ENCODE measurements at regions not wholly inside any gene's neighbourhood (a gene's known extent, or its start where the extent isn't known, plus 50 kb on each side); places are given as distances from the start of the nearest gene placed in this dataset.
"Not testable (repeated sequence)": the region's sequence is repeated elsewhere in the genome, so short reads cannot be mapped to it uniquely, and the experiment has no call there.

- Histone ChIP-seq H2AFZ (ENCODE audit: low read depth, low read length) (no peak overlapping the region), H3K27me3 (ENCODE audit: insufficient read depth, low read length) (no peaks in the 10 kb centered on the region), H3K36me3 (ENCODE audit: insufficient read depth, low read length) (no peaks in the 10 kb centered on the region), H3K4me3 (ENCODE audit: insufficient read depth, low read depth, low read length) (no peak overlapping the region), H3K9me3 (ENCODE audit: insufficient read depth, low read depth, low read length) (no peaks in the 10 kb centered on the region), H3K4me2 (ENCODE audit: low read length) (no peak overlapping the region), H3K79me2 (ENCODE audit: insufficient read depth, low read length) (no peaks in the 10 kb centered on the region), H3K27ac (ENCODE audit: low read depth, low read length) (no peak overlapping the region), H4K20me1 (ENCODE audit: insufficient read depth, low read length) (no peaks in the 10 kb centered on the region), H3K9ac (ENCODE audit: low read length) (no peak overlapping the region), H3K4me1 (ENCODE audit: insufficient read depth, low read length) (no peaks in the 10 kb centered on the region)
- Mint-ChIP-seq H3K9me3 (ENCODE audit: unreplicated experiment) (no peaks in the 10 kb centered on the region), H3K27ac (ENCODE audit: unreplicated experiment) (no peak overlapping the region), H3K4me3 (ENCODE audit: unreplicated experiment) (no peak overlapping the region), H3K4me1 (ENCODE audit: low read depth, unreplicated experiment) (no peaks in the 10 kb centered on the region), H3K36me3 (ENCODE audit: low read depth, unreplicated experiment) (no peaks in the 10 kb centered on the region), H3K27me3 (ENCODE audit: low read depth, unreplicated experiment) (no peaks in the 10 kb centered on the region)
- FAIRE-seq = no peak
- TF ChIP-seq EZH2 (IDR thresholded peaks at IDR 0.05; ENCODE audit: insufficient read depth, low read length) = no peak
- no peak for TF ChIP-seq CTCF (IDR thresholded peaks at IDR 0.05; ENCODE audit: insufficient read depth, low read depth, low read length)
- no peak for DNase-seq (ENCODE audit: low read depth)
Measured at GRCh38 chr3:94811836-94812235, 749.0 kb downstream of the NSUN3 start.

- no peak overlapping the region for H2AFZ ChIP-seq (ENCODE audit: low read depth, low read length)
- H3K9me3 ChIP-seq (ENCODE audit: insufficient read depth, low read depth, low read length) = no peaks in the 10 kb centered on the region
- no peak overlapping the region for H3K4me3 ChIP-seq (ENCODE audit: insufficient read depth, low read depth, low read length)
- no peak overlapping the region for H3K27ac Mint-ChIP-seq (ENCODE audit: unreplicated experiment)
- H3K9ac ChIP-seq (ENCODE audit: low read length) = no peak overlapping the region
- H3K9me3 Mint-ChIP-seq (ENCODE audit: unreplicated experiment) = no peaks in the 10 kb centered on the region
- no peaks in the 10 kb centered on the region for H3K36me3 ChIP-seq (ENCODE audit: insufficient read depth, low read length)
- no peak overlapping the region for H3K27ac ChIP-seq (ENCODE audit: low read depth, low read length)
- TF ChIP-seq CTCF (IDR thresholded peaks at IDR 0.05; ENCODE audit: insufficient read depth, low read depth, low read length) (no peak), EZH2 (IDR thresholded peaks at IDR 0.05; ENCODE audit: insufficient read depth, low read length) (no peak)
- H3K27me3 ChIP-seq (ENCODE audit: insufficient read depth, low read length) = no peaks in the 10 kb centered on the region
- no peaks in the 10 kb centered on the region for H3K36me3 Mint-ChIP-seq (ENCODE audit: low read depth, unreplicated experiment)
- H3K4me1 ChIP-seq (ENCODE audit: insufficient read depth, low read length) = no peaks in the 10 kb centered on the region
- no peak overlapping the region for H3K4me3 Mint-ChIP-seq (ENCODE audit: unreplicated experiment)
- DNase-seq (ENCODE audit: low read depth) = no peak
- no peaks in the 10 kb centered on the region for H3K79me2 ChIP-seq (ENCODE audit: insufficient read depth, low read length)
- no peak for FAIRE-seq
- no peaks in the 10 kb centered on the region for H3K4me1 Mint-ChIP-seq (ENCODE audit: low read depth, unreplicated experiment)
- no peaks in the 10 kb centered on the region for H3K27me3 Mint-ChIP-seq (ENCODE audit: low read depth, unreplicated experiment)
- no peak overlapping the region for H3K4me2 ChIP-seq (ENCODE audit: low read length)
- no peaks in the 10 kb centered on the region for H4K20me1 ChIP-seq (ENCODE audit: insufficient read depth, low read length)
Measured at GRCh38 chr3:94821241-94821640, 758.4 kb downstream of the NSUN3 start.

- H3K27ac ChIP-seq (ENCODE audit: low read depth, low read length) = no peak overlapping the region
- no peaks in the 10 kb centered on the region for H3K9me3 Mint-ChIP-seq (ENCODE audit: unreplicated experiment)
- no peaks in the 10 kb centered on the region for H3K27me3 ChIP-seq (ENCODE audit: insufficient read depth, low read length)
- H3K4me2 ChIP-seq (ENCODE audit: low read length) = no peak overlapping the region
- no peak overlapping the region for H3K4me3 Mint-ChIP-seq (ENCODE audit: unreplicated experiment)
- no peak overlapping the region for H3K4me3 ChIP-seq (ENCODE audit: insufficient read depth, low read depth, low read length)
- H3K4me1 ChIP-seq (ENCODE audit: insufficient read depth, low read length) = no peaks in the 10 kb centered on the region
- no peaks in the 10 kb centered on the region for H3K36me3 ChIP-seq (ENCODE audit: insufficient read depth, low read length)
- TF ChIP-seq CTCF (IDR thresholded peaks at IDR 0.05; ENCODE audit: insufficient read depth, low read depth, low read length) = no peak
- no peak for TF ChIP-seq EZH2 (IDR thresholded peaks at IDR 0.05; ENCODE audit: insufficient read depth, low read length)
- H3K79me2 ChIP-seq (ENCODE audit: insufficient read depth, low read length) = no peaks in the 10 kb centered on the region
- no peaks in the 10 kb centered on the region for H3K27me3 Mint-ChIP-seq (ENCODE audit: low read depth, unreplicated experiment)
- H3K9me3 ChIP-seq (ENCODE audit: insufficient read depth, low read depth, low read length) = no peaks in the 10 kb centered on the region
- H2AFZ ChIP-seq (ENCODE audit: low read depth, low read length) = no peak overlapping the region
- no peaks in the 10 kb centered on the region for H3K36me3 Mint-ChIP-seq (ENCODE audit: low read depth, unreplicated experiment)
- H3K4me1 Mint-ChIP-seq (ENCODE audit: low read depth, unreplicated experiment) = no peaks in the 10 kb centered on the region
- H3K27ac Mint-ChIP-seq (ENCODE audit: unreplicated experiment) = no peak overlapping the region
- H4K20me1 ChIP-seq (ENCODE audit: insufficient read depth, low read length) = no peaks in the 10 kb centered on the region
- DNase-seq (ENCODE audit: low read depth) (no peak), FAIRE-seq (no peak)
- no peak overlapping the region for H3K9ac ChIP-seq (ENCODE audit: low read length)
Measured at GRCh38 chr3:94822298-94822697, 759.4 kb downstream of the NSUN3 start.

GRCh38 chr3:94846251-94846650 lies 783.4 kb downstream of the NSUN3 start:
- not testable (repeated sequence) for H3K27ac Mint-ChIP-seq (ENCODE audit: unreplicated experiment); H3K4me1 Mint-ChIP-seq (ENCODE audit: low read depth, unreplicated experiment); H3K79me2 ChIP-seq (ENCODE audit: insufficient read depth, low read length); H4K20me1 ChIP-seq (ENCODE audit: insufficient read depth, low read length); H3K27ac ChIP-seq (ENCODE audit: low read depth, low read length); DNase-seq (ENCODE audit: low read depth); H3K9me3 Mint-ChIP-seq (ENCODE audit: unreplicated experiment); H3K4me2 ChIP-seq (ENCODE audit: low read length); H3K4me3 Mint-ChIP-seq (ENCODE audit: unreplicated experiment); H3K4me3 ChIP-seq (ENCODE audit: insufficient read depth, low read depth, low read length); H3K27me3 ChIP-seq (ENCODE audit: insufficient read depth, low read length); H3K36me3 Mint-ChIP-seq (ENCODE audit: low read depth, unreplicated experiment); H2AFZ ChIP-seq (ENCODE audit: low read depth, low read length); H3K4me1 ChIP-seq (ENCODE audit: insufficient read depth, low read length); H3K36me3 ChIP-seq (ENCODE audit: insufficient read depth, low read length); H3K9ac ChIP-seq (ENCODE audit: low read length); H3K9me3 ChIP-seq (ENCODE audit: insufficient read depth, low read depth, low read length); H3K27me3 Mint-ChIP-seq (ENCODE audit: low read depth, unreplicated experiment); FAIRE-seq

All from astrocyte (in vitro differentiated cells and primary cell).